Mesenchymal stem cell (in vitro differentiated cells and primary cell): ENCODE measurements at regions not wholly inside any gene's neighbourhood (a gene's known extent, or its start where the extent isn't known, plus 50 kb on each side); places are given as distances from the start of the nearest gene placed in this dataset.

Source experiments
- DNase-seq: peaks from one replicate; pipeline ENCODE4 v3.0.0-alpha.2; 2013
- H2AFZ ChIP-seq: one replicate; pipeline ENCODE4 v1.6.1; 2013; ENCODE audit warnings: low read depth, mild to moderate bottlenecking, control low read depth, inconsistent platforms, low read length, moderate library complexity
- H2AK5ac ChIP-seq: 2 replicates; pipeline ENCODE4 v1.6.1; 2013; ENCODE audit warnings: low read length, moderate library complexity, mild to moderate bottlenecking, inconsistent platforms; ENCODE audit not compliant: severe bottlenecking
- H2BK120ac ChIP-seq: one replicate; pipeline ENCODE4 v1.6.1; 2013; ENCODE audit warnings: low read depth, mild to moderate bottlenecking, inconsistent platforms, low read length, moderate library complexity
- H2BK12ac ChIP-seq, 2 experiments: one replicate each; pipeline ENCODE4 v1.6.1; 2013; ENCODE audit warnings: inconsistent platforms in 2 of 2, low read length in 2 of 2, mild to moderate bottlenecking in 2 of 2, moderate library complexity in 2 of 2, control low read depth in 1 of 2
- H2BK15ac ChIP-seq: one replicate; pipeline ENCODE4 v1.6.1; 2013; ENCODE audit warnings: mild to moderate bottlenecking, low read depth, inconsistent platforms; ENCODE audit not compliant: poor library complexity, severe bottlenecking
- H2BK5ac ChIP-seq: 2 replicates; pipeline ENCODE4 v1.6.1; 2013; ENCODE audit warnings: low read depth, mild to moderate bottlenecking, low read length, control low read depth, inconsistent platforms; ENCODE audit not compliant: poor library complexity, severe bottlenecking
- H3K14ac ChIP-seq, 2 experiments: one replicate each; pipeline ENCODE4 v1.6.1; 2013; ENCODE audit warnings: inconsistent platforms in 2 of 2, low read length in 2 of 2, control low read depth in 1 of 2, mild to moderate bottlenecking in 1 of 2, moderate library complexity in 1 of 2
- H3K18ac ChIP-seq, 2 experiments: one replicate each; pipeline ENCODE4 v1.6.1; 2013; ENCODE audit warnings: inconsistent platforms in 2 of 2, low read length in 2 of 2, control low read depth in 1 of 2, low read depth in 1 of 2, mild to moderate bottlenecking in 1 of 2
- H3K23ac ChIP-seq, 2 experiments: one replicate each; pipeline ENCODE4 v1.6.1; 2013; ENCODE audit warnings: inconsistent platforms in 2 of 2, low read length in 2 of 2, mild to moderate bottlenecking in 2 of 2, moderate library complexity in 2 of 2, control low read depth in 1 of 2
- H3K27ac ChIP-seq: 2 replicates; pipeline ENCODE4 v1.5.1; 2013; ENCODE audit warnings: mild to moderate bottlenecking, moderate library complexity, low read length, control low read depth, inconsistent platforms; ENCODE audit not compliant: poor library complexity, severe bottlenecking
- H3K27me3 ChIP-seq, 2 experiments: 2 replicates each; pipeline versions ENCODE4 v1.6.1 to v1.7.0; 2013; ENCODE audit warnings: low read length in 2 of 2, mild to moderate bottlenecking in 2 of 2, moderate library complexity in 2 of 2, control low read depth in 1 of 2, inconsistent platforms in 1 of 2; ENCODE audit not compliant: control insufficient read depth in 1 of 2, insufficient read depth in 1 of 2
- H3K36me3 ChIP-seq, 2 experiments: 2 replicates each; pipeline versions ENCODE4 v1.6.1 to v1.7.0; 2013; ENCODE audit warnings: low read length in 2 of 2, control low read depth in 1 of 2, inconsistent platforms in 1 of 2, low read depth in 1 of 2, mild to moderate bottlenecking in 1 of 2; ENCODE audit not compliant: insufficient read depth in 2 of 2, control insufficient read depth in 1 of 2
- H3K4ac ChIP-seq, 2 experiments: one replicate each; pipeline ENCODE4 v1.6.1; 2013; ENCODE audit warnings: inconsistent platforms in 2 of 2, low read length in 2 of 2, mild to moderate bottlenecking in 2 of 2, moderate library complexity in 2 of 2, control low read depth in 1 of 2, low read depth in 1 of 2
- H3K4me1 ChIP-seq: 2 replicates; pipeline ENCODE4 v1.6.1; 2013; ENCODE audit warnings: low read depth, low read length, control low read depth; ENCODE audit not compliant: control insufficient read depth, insufficient read depth
- H3K4me2 ChIP-seq: 2 replicates; pipeline ENCODE4 v1.6.1; 2013; ENCODE audit warnings: low read length, mild to moderate bottlenecking, inconsistent platforms; ENCODE audit not compliant: poor library complexity, severe bottlenecking
- H3K4me3 ChIP-seq, 2 experiments: 2 replicates each; pipeline versions ENCODE4 v1.5.1 to v1.7.0; 2013; ENCODE audit warnings: low read length in 2 of 2, mild to moderate bottlenecking in 2 of 2, control low read depth in 1 of 2, low read depth in 1 of 2; ENCODE audit not compliant: insufficient read depth in 1 of 2
- H3K79me1 ChIP-seq: replicated peaks from 2 replicates; pipeline ENCODE4 v1.6.1; 2013; ENCODE audit warnings: mild to moderate bottlenecking, control low read depth, low read length, inconsistent platforms; ENCODE audit not compliant: poor library complexity, severe bottlenecking
- H3K9ac ChIP-seq: 2 replicates; pipeline ENCODE4 v1.7.0; 2013; ENCODE audit warnings: mild to moderate bottlenecking, low read length, moderate library complexity
- H3K9me3 ChIP-seq: 2 replicates; pipeline ENCODE4 v1.7.0; 2013; ENCODE audit warnings: mild to moderate bottlenecking, low read length; ENCODE audit not compliant: control insufficient read depth
- H4K8ac ChIP-seq: one replicate; pipeline ENCODE4 v1.6.1; 2013; ENCODE audit warnings: inconsistent platforms, mild to moderate bottlenecking, low read length, moderate library complexity
- H4K91ac ChIP-seq: one replicate; pipeline ENCODE4 v1.6.1; 2013; ENCODE audit warnings: mild to moderate bottlenecking, low read length, inconsistent platforms
- WGBS: methylation state at CpG from one replicate; pipeline ENCODE4 v1.1.7; 2013; ENCODE audit warnings: mixed read lengths; 5-methylcytosine and 5-hydroxymethylcytosine counted together

DNA sequence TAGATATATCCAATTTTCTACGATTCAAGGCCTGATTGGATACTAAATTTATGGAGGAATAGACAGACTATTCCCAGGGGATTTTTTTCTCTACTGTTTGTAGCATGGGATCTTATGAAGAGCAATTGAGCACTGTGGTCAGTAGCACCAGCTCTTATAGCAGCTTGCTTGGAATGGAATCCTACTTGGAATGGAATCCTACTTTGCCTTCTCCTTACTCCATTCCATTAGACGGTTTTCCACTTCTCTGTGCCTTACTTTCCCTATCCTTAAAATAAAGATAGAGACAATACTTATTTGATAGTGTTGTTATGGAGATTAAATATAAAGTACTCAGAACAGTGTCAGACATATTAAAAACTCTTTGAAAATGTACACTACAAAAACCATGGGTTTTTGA, 133.5 kb downstream of the BTC start:
- Histone ChIP-seq H3K4ac (no peak overlapping the region), H3K14ac (no peak overlapping the region), H3K4me2 (no peak overlapping the region), H4K91ac (no peak overlapping the region), H2BK120ac (no peak overlapping the region), H3K27me3 (no peaks in the 10 kb centered on the region), H4K8ac (no peak overlapping the region), H3K9me3 (no peaks in the 10 kb centered on the region), H2BK5ac (no peak overlapping the region), H2AFZ (no peak overlapping the region), H3K4me3 (no peak overlapping the region), H3K27ac (no peak overlapping the region), H3K79me1 (no peaks in the 10 kb centered on the region), H3K36me3 (no peaks in the 10 kb centered on the region), H2AK5ac (no peak overlapping the region), H3K23ac (no peak overlapping the region), H2BK12ac (no peak overlapping the region), H2BK15ac (no peak overlapping the region), H3K9ac (peak overlapping the region; percentile 33), H3K18ac (no peak overlapping the region), H3K4me1 (peaks cover 1% of the 10 kb centered on the region)
- WGBS, result 83% methylated on average over 1 of the region's 2 CpGs
- no peak for DNase-seq

DNA sequence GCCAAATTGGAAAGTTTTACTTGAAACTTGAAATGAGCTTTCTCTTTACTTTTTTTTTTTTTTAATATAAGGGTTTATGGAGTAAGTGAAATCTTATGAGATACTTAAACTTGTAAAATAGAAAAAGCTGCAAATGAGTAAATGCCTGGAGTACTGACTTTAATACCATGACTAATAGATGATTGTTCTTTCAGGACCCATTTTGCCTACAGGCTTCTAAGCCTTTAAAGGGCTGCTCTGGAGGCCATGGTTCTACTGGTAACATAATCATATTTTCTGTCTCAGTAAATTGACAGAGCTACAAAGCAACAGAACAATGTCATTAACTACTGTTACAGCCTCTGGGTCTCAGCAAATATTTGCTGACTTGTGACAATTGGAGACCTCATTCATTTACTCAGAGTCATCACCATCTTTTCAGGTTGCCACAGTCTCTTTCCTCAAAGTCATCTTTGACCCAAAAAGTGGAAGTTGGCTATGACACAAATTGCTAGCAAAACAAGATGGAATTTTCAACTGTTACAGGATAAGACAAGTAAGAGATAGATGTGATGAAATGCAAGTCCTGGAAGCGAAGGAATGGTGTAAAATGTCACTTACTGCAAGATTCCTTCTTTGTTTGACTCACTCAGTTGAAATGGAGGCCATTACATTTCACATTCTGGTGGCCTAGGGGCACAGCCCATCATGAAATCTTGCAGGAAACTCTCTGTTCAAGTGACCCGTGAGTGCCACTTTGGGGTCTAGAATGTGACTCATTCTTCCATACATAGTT, 132.7 kb downstream of the BTC start:
- Histone ChIP-seq H2BK5ac (no peak overlapping the region), H3K4ac (no peak overlapping the region), H3K4me1 (peaks cover 1% of the 10 kb centered on the region), H3K4me3 (no peak overlapping the region), H3K9ac (peak overlapping the region; percentile 33), H2BK15ac (no peak overlapping the region), H2AFZ (no peak overlapping the region), H3K79me1 (no peaks in the 10 kb centered on the region), H2AK5ac (no peak overlapping the region), H2BK120ac (no peak overlapping the region), H3K9me3 (no peaks in the 10 kb centered on the region), H3K4me2 (no peak overlapping the region), H3K27ac (no peak overlapping the region), H2BK12ac (no peak overlapping the region), H3K14ac (no peak overlapping the region), H3K18ac (no peak overlapping the region), H3K27me3 (no peaks in the 10 kb centered on the region), H3K36me3 (no peaks in the 10 kb centered on the region), H4K91ac (no peak overlapping the region), H3K23ac (no peak overlapping the region), H4K8ac (no peak overlapping the region)
- peak; percentile 18 for DNase-seq
- WGBS, result 67% methylated on average over 1 of the region's 2 CpGs

DNA sequence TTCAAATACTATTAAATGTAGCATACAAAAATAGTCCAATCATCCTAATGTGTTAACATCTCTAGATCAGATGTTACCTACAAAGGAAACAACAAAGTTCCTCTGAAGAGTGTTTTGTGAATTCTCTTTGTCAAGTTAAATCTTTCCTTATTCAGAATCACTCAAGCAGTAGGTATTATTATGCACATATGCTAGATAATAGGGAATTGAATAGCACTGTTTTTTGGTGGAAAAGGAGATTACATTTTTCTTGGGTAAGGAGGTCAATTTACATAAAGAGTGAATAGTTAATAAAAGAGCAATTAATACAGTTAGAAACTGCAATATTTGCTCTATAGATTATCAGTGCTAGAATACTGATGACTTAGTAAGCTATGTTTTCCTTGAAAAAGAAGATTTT, 130.7 kb downstream of the BTC start:
- no peak for DNase-seq
- Histone ChIP-seq H2AFZ (no peak overlapping the region), H3K9me3 (no peaks in the 10 kb centered on the region), H2BK5ac (no peak overlapping the region), H3K4me2 (no peak overlapping the region), H4K8ac (no peak overlapping the region), H2AK5ac (no peak overlapping the region), H3K14ac (no peak overlapping the region), H3K27me3 (no peaks in the 10 kb centered on the region), H3K4me1 (peaks cover 1% of the 10 kb centered on the region), H2BK120ac (no peak overlapping the region), H3K4ac (no peak overlapping the region), H3K4me3 (no peak overlapping the region), H2BK12ac (no peak overlapping the region), H3K27ac (no peak overlapping the region), H4K91ac (no peak overlapping the region), H3K23ac (no peak overlapping the region), H3K36me3 (no peaks in the 10 kb centered on the region), H3K9ac (no peak overlapping the region), H3K18ac (no peak overlapping the region), H3K79me1 (no peaks in the 10 kb centered on the region), H2BK15ac (no peak overlapping the region)

DNA sequence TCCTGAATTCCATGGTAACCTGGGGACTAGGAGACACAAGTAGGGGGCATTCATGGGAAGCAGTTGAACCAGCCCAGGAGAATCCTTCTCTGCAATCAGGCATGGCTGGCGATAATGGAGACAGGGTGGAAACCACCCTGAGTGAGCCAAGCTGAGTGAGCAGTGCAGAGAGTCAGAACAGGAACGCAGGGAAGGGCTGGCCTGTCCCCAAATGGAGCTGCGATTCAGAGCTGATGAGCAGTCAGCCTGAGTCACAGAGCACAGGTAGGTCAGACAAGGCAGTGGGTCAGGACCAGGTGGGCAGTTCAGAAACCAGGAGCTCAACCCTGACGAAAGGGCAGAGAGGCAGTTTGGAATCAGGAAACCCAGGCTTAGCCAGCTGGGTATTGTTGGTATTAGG, 129.0 kb downstream of the BTC start:
- H2BK120ac ChIP-seq, result no peak overlapping the region
- H3K36me3 ChIP-seq, result no peaks in the 10 kb centered on the region
- H3K4me1 ChIP-seq, result no peaks in the 10 kb centered on the region
- H3K27ac ChIP-seq, result no peak overlapping the region
- no peak overlapping the region for H3K4me2 ChIP-seq
- H3K4me3 ChIP-seq, result no peak overlapping the region
- no peak overlapping the region for H2BK15ac ChIP-seq
- peak overlapping the region in 1 of 2 experiments; percentile 23 for H3K23ac ChIP-seq
- H3K9ac ChIP-seq, result no peak overlapping the region
- no peak for DNase-seq
- no peak overlapping the region for H2AK5ac ChIP-seq
- no peaks in the 10 kb centered on the region for H3K27me3 ChIP-seq
- 94% methylated on average over 3 of the region's 4 CpGs for WGBS
- peak overlapping the region in 1 of 2 experiments; percentile 68 for H3K14ac ChIP-seq
- no peaks in the 10 kb centered on the region for H3K9me3 ChIP-seq
- H3K4ac ChIP-seq, result peak overlapping the region in 1 of 2 experiments; percentile 75
- no peak overlapping the region for H2BK5ac ChIP-seq
- H3K79me1 ChIP-seq, result no peaks in the 10 kb centered on the region
- H2AFZ ChIP-seq, result no peak overlapping the region
- peak overlapping the region; percentile 65 for H4K91ac ChIP-seq
- H3K18ac ChIP-seq, result peak overlapping the region; percentile 6 to 79
- H2BK12ac ChIP-seq, result peak overlapping the region in 1 of 2 experiments; percentile 99
- peak overlapping the region; percentile 3 for H4K8ac ChIP-seq
